Fibroblast of pulmonary artery (primary cell): ENCODE measurements at regions not wholly inside any gene's neighbourhood (a gene's known extent, or its start where the extent isn't known, plus 50 kb on each side); places are given as distances from the start of the nearest gene placed in this dataset.

ENCODE experiments used
- DNase-seq: peaks from one replicate; pipeline ENCODE4 v3.0.0-alpha.2; 2010; ENCODE audit warnings: low read depth
- H3K4me3 ChIP-seq: replicated peaks from 2 replicates; pipeline ENCODE4 v1.5.1; 2011; ENCODE audit warnings: low read depth, mild to moderate bottlenecking, control low read depth, low read length, moderate library complexity
- TF ChIP-seq, protein P1 (sequence below): IDR thresholded peaks from 2 replicates; pipeline ENCODE4 v1.5.1; 2011; ENCODE audit warnings: mild to moderate bottlenecking, control low read depth, low read length, inconsistent platforms; ENCODE audit errors: missing control alignments

GRCh38 chrX:134186362-134187121, 50.4 kb upstream of the CCDC160 start:
- no peak overlapping the region for H3K4me3 ChIP-seq
- DNase-seq = no peak
- TF ChIP-seq, protein P1, sequence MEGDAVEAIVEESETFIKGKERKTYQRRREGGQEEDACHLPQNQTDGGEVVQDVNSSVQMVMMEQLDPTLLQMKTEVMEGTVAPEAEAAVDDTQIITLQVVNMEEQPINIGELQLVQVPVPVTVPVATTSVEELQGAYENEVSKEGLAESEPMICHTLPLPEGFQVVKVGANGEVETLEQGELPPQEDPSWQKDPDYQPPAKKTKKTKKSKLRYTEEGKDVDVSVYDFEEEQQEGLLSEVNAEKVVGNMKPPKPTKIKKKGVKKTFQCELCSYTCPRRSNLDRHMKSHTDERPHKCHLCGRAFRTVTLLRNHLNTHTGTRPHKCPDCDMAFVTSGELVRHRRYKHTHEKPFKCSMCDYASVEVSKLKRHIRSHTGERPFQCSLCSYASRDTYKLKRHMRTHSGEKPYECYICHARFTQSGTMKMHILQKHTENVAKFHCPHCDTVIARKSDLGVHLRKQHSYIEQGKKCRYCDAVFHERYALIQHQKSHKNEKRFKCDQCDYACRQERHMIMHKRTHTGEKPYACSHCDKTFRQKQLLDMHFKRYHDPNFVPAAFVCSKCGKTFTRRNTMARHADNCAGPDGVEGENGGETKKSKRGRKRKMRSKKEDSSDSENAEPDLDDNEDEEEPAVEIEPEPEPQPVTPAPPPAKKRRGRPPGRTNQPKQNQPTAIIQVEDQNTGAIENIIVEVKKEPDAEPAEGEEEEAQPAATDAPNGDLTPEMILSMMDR = no peak
